ENCODE measurements at regions not wholly inside any gene's neighbourhood (a gene's known extent, or its start where the extent isn't known, plus 50 kb on each side); places are given as distances from the start of the nearest gene placed in this dataset.

GRCh38 chr6:120484146-120484545 lies 850.1 kb downstream of the TBC1D32 start:
- H3K27ac ChIP-seq (ENCODE audit: low read depth): no peak overlapping the region
- peaks cover 6% of the 10 kb centered on the region; the same call in 2 of the 3 replicates for H3K36me3 Mint-ChIP-seq (ENCODE audit: low read depth)
- no peak overlapping the region for H3K4me3 Mint-ChIP-seq
- TF ChIP-seq ETS1 (IDR thresholded peaks at IDR 0.05): no peak
- no peak for TF ChIP-seq ZNF331 (CRISPR knock-in tag; IDR thresholded peaks at IDR 0.05; ENCODE audit: low read depth)
- TF ChIP-seq ZNF114 (CRISPR knock-in tag; IDR thresholded peaks at IDR 0.05): no peak
- no peak for TF ChIP-seq EZH2phosphoT487 (IDR thresholded peaks at IDR 0.05; ENCODE audit: unreplicated experiment)
- TF ChIP-seq POLR2AphosphoS5 (IDR thresholded peaks at IDR 0.05; ENCODE audit: low read depth): no peak
- TF ChIP-seq JUNB (IDR thresholded peaks at IDR 0.05; ENCODE audit: unreplicated experiment): no peak
- no peak for TF ChIP-seq EZH2 (IDR thresholded peaks at IDR 0.05; ENCODE audit: low read depth, unreplicated experiment)
- TF ChIP-seq CTCF (conservative IDR thresholded peaks at IDR 0.05; ENCODE audit: low read depth in 2 of 2): no peak
- TF ChIP-seq STAT1 (IDR thresholded peaks at IDR 0.05; ENCODE audit: unreplicated experiment): no peak
- TF ChIP-seq, protein P1, sequence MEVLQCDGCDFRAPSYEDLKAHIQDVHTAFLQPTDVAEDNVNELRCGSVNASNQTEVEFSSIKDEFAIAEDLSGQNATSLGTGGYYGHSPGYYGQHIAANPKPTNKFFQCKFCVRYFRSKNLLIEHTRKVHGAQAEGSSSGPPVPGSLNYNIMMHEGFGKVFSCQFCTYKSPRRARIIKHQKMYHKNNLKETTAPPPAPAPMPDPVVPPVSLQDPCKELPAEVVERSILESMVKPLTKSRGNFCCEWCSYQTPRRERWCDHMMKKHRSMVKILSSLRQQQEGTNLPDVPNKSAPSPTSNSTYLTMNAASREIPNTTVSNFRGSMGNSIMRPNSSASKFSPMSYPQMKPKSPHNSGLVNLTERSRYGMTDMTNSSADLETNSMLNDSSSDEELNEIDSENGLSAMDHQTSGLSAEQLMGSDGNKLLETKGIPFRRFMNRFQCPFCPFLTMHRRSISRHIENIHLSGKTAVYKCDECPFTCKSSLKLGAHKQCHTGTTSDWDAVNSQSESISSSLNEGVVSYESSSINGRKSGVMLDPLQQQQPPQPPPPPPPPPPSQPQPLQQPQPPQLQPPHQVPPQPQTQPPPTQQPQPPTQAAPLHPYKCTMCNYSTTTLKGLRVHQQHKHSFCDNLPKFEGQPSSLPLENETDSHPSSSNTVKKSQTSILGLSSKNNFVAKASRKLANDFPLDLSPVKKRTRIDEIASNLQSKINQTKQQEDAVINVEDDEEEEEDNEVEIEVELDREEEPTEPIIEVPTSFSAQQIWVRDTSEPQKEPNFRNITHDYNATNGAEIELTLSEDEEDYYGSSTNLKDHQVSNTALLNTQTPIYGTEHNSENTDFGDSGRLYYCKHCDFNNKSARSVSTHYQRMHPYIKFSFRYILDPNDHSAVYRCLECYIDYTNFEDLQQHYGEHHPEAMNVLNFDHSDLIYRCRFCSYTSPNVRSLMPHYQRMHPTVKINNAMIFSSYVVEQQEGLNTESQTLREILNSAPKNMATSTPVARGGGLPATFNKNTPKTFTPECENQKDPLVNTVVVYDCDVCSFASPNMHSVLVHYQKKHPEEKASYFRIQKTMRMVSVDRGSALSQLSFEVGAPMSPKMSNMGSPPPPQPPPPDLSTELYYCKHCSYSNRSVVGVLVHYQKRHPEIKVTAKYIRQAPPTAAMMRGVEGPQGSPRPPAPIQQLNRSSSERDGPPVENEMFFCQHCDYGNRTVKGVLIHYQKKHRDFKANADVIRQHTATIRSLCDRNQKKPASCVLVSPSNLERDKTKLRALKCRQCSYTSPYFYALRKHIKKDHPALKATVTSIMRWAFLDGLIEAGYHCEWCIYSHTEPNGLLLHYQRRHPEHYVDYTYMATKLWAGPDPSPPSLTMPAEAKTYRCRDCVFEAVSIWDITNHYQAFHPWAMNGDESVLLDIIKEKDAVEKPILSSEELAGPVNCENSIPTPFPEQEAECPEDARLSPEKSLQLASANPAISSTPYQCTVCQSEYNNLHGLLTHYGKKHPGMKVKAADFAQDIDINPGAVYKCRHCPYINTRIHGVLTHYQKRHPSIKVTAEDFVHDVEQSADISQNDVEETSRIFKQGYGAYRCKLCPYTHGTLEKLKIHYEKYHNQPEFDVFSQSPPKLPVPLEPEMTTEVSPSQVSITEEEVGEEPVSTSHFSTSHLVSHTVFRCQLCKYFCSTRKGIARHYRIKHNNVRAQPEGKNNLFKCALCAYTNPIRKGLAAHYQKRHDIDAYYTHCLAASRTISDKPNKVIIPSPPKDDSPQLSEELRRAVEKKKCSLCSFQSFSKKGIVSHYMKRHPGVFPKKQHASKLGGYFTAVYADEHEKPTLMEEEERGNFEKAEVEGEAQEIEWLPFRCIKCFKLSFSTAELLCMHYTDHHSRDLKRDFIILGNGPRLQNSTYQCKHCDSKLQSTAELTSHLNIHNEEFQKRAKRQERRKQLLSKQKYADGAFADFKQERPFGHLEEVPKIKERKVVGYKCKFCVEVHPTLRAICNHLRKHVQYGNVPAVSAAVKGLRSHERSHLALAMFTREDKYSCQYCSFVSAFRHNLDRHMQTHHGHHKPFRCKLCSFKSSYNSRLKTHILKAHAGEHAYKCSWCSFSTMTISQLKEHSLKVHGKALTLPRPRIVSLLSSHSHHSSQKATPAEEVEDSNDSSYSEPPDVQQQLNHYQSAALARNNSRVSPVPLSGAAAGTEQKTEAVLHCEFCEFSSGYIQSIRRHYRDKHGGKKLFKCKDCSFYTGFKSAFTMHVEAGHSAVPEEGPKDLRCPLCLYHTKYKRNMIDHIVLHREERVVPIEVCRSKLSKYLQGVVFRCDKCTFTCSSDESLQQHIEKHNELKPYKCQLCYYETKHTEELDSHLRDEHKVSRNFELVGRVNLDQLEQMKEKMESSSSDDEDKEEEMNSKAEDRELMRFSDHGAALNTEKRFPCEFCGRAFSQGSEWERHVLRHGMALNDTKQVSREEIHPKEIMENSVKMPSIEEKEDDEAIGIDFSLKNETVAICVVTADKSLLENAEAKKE (CRISPR knock-in tag; IDR thresholded peaks at IDR 0.05): no peak
- no peak for TF ChIP-seq NANOG (IDR thresholded peaks at IDR 0.05; ENCODE audit: borderline replicate concordance)
- TF ChIP-seq CREB1 (CRISPR knock-in tag; IDR thresholded peaks at IDR 0.05; ENCODE audit: low read depth): no peak
- H3K4me2 ChIP-seq: no peak overlapping the region
- H3K79me2 ChIP-seq (replicated peaks; ENCODE audit: insufficient read depth): no peaks in the 10 kb centered on the region
- no peaks in the 10 kb centered on the region for H3F3A ChIP-seq (replicated peaks; ENCODE audit: low read depth)
- no peaks in the 10 kb centered on the region for H3K4me1 ChIP-seq (ENCODE audit: insufficient read depth)
- no peak overlapping the region for H3K4me3 ChIP-seq
- H2AFZ ChIP-seq: no peak overlapping the region
- no peak overlapping the region for H3K27ac Mint-ChIP-seq
- no peak for ATAC-seq
- no peaks in the 10 kb centered on the region for H3K9me2 ChIP-seq (ENCODE audit: insufficient read depth)
- H3K27me3 Mint-ChIP-seq (ENCODE audit: insufficient read depth, low read depth, poor library complexity): no peaks in the 10 kb centered on the region
- peaks cover 10% of the 10 kb centered on the region for H3K9me3 Mint-ChIP-seq
- H4K20me1 ChIP-seq (replicated peaks; ENCODE audit: insufficient read depth): no peaks in the 10 kb centered on the region
- H3K27me3 ChIP-seq (ENCODE audit: insufficient read depth): no peaks in the 10 kb centered on the region
- no peak for DNase-seq (ENCODE audit: low spot score)
- no peaks in the 10 kb centered on the region for H3K36me3 ChIP-seq (ENCODE audit: insufficient read depth)
- no peaks in the 10 kb centered on the region for H3K4me1 Mint-ChIP-seq
